ENCODE measurements at regions not wholly inside any gene's neighbourhood (a gene's known extent, or its start where the extent isn't known, plus 50 kb on each side); places are given as distances from the start of the nearest gene placed in this dataset.

DNA sequence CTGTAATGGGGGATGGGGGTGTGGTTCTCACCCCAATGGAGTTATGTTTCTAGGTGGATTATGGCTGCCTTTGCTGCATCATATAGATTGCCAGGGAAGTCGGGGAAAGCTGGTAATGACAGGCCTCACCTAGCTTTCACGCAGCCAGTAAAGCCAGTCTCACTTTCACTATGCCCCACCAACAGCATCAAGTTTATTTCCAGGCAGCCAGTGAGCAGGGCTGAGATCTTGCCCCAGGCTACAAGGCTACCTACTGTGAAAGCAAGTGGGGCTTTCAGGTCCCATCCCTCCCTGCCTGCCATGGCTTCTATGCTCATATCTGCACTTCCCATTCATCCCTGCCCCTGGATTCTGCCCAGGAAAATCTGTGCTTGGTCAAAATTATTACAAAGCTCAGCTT lies 61.7 kb upstream of the NXPH1 start:
- Histone ChIP-seq H3K36me3 (ENCODE audit: control insufficient read depth in 2 of 2, extremely low read depth in 1 of 2, insufficient read depth in 1 of 2, low read length in 1 of 2) (no peaks in the 10 kb centered on the region), H3K9me3 (no peaks in the 10 kb centered on the region), H3K4me1 (ENCODE audit: control insufficient read depth in 1 of 2, extremely low read depth in 1 of 2, insufficient read depth in 2 of 2, low read length in 2 of 2) (no peaks in the 10 kb centered on the region), H3K27me3 (replicated peaks in 1 of 2; ENCODE audit: control insufficient read depth in 2 of 2, extremely low read depth in 1 of 2, insufficient read depth in 2 of 2, low read length in 1 of 2) (peaks cover 0 to 6% of the 10 kb centered on the region in 2 experiments), H3K4me3 (ENCODE audit: control insufficient read depth in 1 of 2, extremely low read depth in 1 of 2, low read length in 1 of 2) (no peak overlapping the region), H3K27ac (ENCODE audit: low read length) (no peak overlapping the region)
- Mint-ChIP-seq H3K4me3 (no peak overlapping the region), H3K27me3 (peaks cover 38 to 44% of the 10 kb centered on the region in 2 donors), H3K36me3 (no peaks in the 10 kb centered on the region), H3K27ac (no peak overlapping the region), H3K9me3 (peaks cover 0 to 6% (median 0%) of the 10 kb centered on the region in 3 donors), H3K4me1 (no peaks in the 10 kb centered on the region)
- ATAC-seq (replicated peaks in 1 of 4) (no peak), DNase-seq (no peak)
- CTCF ChIA-PET = interaction anchor here in 1 of 2 donors (0.6 kb wide), 1 partner anchor 153 kb away, joined by 7 read pairs; no protein-coding TSS in a partner anchor
- POLR2A ChIA-PET = no interaction called here
- 65% methylated on average over 2 of the region's 2 CpGs for WGBS (ENCODE audit: insufficient coverage)

DNA sequence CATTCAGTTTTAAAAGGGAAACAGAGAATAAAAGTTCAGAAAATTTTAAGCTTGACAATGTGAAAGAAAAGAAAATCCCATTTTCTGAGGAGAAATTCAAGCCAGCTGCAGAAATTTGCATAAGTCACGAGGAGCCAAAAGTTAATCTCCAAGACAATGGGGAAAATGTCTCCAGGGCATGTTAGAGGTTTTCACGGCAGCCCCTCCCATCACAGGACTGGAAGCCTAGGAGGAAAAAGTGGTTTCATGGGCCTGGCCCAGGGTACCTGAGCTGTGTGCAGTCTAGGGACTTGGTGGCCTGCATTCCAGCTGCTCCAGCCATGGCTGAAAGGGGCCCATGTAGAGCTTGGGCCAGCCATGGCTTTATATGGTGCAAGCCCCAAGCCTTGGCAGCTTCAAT lies 59.6 kb upstream of the NXPH1 start:
- H3K36me3 Mint-ChIP-seq = no peaks in the 10 kb centered on the region
- ChIA-PET CTCF (no interaction called here), POLR2A (interaction anchor here in 1 of 2 donors (0.6 kb wide), 1 partner anchor 1481 kb away, joined by 4 read pairs; no protein-coding TSS in a partner anchor)
- H3K4me3 ChIP-seq (ENCODE audit: control insufficient read depth in 1 of 2, extremely low read depth in 1 of 2, low read length in 1 of 2) = no peak overlapping the region
- H3K36me3 ChIP-seq (ENCODE audit: control insufficient read depth in 2 of 2, extremely low read depth in 1 of 2, insufficient read depth in 1 of 2, low read length in 1 of 2) = no peaks in the 10 kb centered on the region
- ATAC-seq (replicated peaks in 1 of 4) (no peak), DNase-seq (no peak)
- 64% methylated on average over 2 of the region's 2 CpGs for WGBS (ENCODE audit: insufficient coverage)
- no peaks in the 10 kb centered on the region for H3K9me3 ChIP-seq
- peaks cover 37 to 39% of the 10 kb centered on the region in 2 donors for H3K27me3 Mint-ChIP-seq
- no peaks in the 10 kb centered on the region for H3K4me1 Mint-ChIP-seq
- peaks cover 0 to 6% of the 10 kb centered on the region in 2 experiments for H3K27me3 ChIP-seq (replicated peaks in 1 of 2; ENCODE audit: control insufficient read depth in 2 of 2, extremely low read depth in 1 of 2, insufficient read depth in 2 of 2, low read length in 1 of 2)
- no peak overlapping the region for H3K4me3 Mint-ChIP-seq
- H3K9me3 Mint-ChIP-seq = peaks cover 0 to 6% (median 0%) of the 10 kb centered on the region in 3 donors
- no peaks in the 10 kb centered on the region for H3K4me1 ChIP-seq (ENCODE audit: control insufficient read depth in 1 of 2, extremely low read depth in 1 of 2, insufficient read depth in 2 of 2, low read length in 2 of 2)
- no peak overlapping the region for H3K27ac Mint-ChIP-seq
- H3K27ac ChIP-seq (ENCODE audit: low read length) = no peak overlapping the region

DNA sequence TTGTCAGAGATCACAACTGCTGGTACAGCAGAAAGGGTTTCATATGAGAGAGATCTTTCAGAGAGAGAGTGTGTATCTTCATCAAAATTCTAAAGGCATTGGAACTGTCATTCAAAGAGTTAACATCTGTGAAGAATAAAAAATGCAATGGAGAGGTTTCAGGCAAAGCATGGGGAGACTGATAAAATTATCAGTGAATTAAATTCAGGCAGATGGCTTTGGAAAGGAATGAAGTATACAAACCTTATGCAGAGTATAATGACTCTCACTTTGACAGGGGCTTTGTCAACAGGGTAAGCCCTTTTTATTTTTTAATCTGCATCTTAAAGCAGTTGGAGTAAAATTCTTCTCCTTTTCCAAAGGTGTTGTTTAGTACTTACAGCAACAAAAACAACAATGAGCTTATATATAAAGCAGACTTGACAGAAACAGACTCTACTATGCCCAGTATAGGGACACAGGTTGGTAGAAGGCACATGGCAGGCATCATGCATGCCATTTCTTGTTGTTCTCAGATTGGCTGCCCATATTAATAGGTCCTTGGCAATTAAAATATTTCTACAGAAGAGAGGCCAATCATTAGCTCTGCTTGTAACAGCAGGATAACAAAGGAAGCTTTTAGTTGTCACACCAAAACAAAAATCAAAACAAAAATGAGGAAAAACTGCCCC lies 54.9 kb upstream of the NXPH1 start:
- H3K9me3 Mint-ChIP-seq = peaks cover 0 to 6% (median 0%) of the 10 kb centered on the region in 3 donors

DNA sequence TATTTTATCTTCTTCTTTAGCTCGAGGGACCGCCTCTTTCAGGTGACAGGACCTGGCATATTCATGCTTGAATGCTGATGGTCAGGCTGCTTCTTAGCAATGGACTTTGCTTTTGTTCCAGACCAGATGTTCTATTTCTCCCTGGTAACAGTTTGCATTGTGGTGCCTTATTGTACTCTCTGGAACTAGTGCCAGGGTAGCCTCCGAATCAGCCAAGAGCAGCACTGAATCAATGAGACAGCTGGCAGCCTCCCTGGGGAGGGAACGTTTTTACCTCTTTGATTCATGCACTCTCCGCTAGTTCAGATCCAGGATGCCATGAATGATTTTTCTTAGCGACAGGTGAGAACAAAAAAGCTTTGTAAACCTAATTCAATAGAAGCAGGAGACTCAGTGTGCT lies 54.1 kb upstream of the NXPH1 start:
- Mint-ChIP-seq H3K9me3 (peaks cover 0 to 6% (median 0%) of the 10 kb centered on the region in 3 donors), H3K36me3 (no peaks in the 10 kb centered on the region), H3K27ac (no peak overlapping the region), H3K4me3 (no peak overlapping the region), H3K4me1 (no peaks in the 10 kb centered on the region), H3K27me3 (peaks cover 12 to 17% of the 10 kb centered on the region in 2 donors)
- H3K27me3 ChIP-seq (replicated peaks in 1 of 2; ENCODE audit: control insufficient read depth in 2 of 2, extremely low read depth in 1 of 2, insufficient read depth in 2 of 2, low read length in 1 of 2) = peaks cover 0 to 1% of the 10 kb centered on the region in 2 experiments
- no peak for ATAC-seq (replicated peaks in 1 of 4)
- no peak for DNase-seq
- no peaks in the 10 kb centered on the region for H3K4me1 ChIP-seq (ENCODE audit: control insufficient read depth in 1 of 2, extremely low read depth in 1 of 2, insufficient read depth in 2 of 2, low read length in 2 of 2)
- ChIA-PET CTCF (no interaction called here), POLR2A (no interaction called here)
- 83% methylated on average over 5 of the region's 6 CpGs for WGBS (ENCODE audit: insufficient coverage)
- H3K36me3 ChIP-seq (ENCODE audit: control insufficient read depth in 2 of 2, extremely low read depth in 1 of 2, insufficient read depth in 1 of 2, low read length in 1 of 2) = no peaks in the 10 kb centered on the region
- H3K9me3 ChIP-seq = no peaks in the 10 kb centered on the region
- H3K4me3 ChIP-seq (ENCODE audit: control insufficient read depth in 1 of 2, extremely low read depth in 1 of 2, low read length in 1 of 2) = no peak overlapping the region
- no peak overlapping the region for H3K27ac ChIP-seq (ENCODE audit: low read length)

More for the DNA sequence above, 54.9 kb upstream of the NXPH1 start:
- Histone ChIP-seq H3K36me3 (ENCODE audit: control insufficient read depth in 2 of 2, extremely low read depth in 1 of 2, insufficient read depth in 1 of 2, low read length in 1 of 2) (no peaks in the 10 kb centered on the region), H3K27ac (ENCODE audit: low read length) (no peak overlapping the region), H3K9me3 (no peaks in the 10 kb centered on the region), H3K27me3 (replicated peaks in 1 of 2; ENCODE audit: control insufficient read depth in 2 of 2, extremely low read depth in 1 of 2, insufficient read depth in 2 of 2, low read length in 1 of 2) (peaks cover 0 to 6% of the 10 kb centered on the region in 2 experiments), H3K4me1 (ENCODE audit: control insufficient read depth in 1 of 2, extremely low read depth in 1 of 2, insufficient read depth in 2 of 2, low read length in 2 of 2) (no peaks in the 10 kb centered on the region), H3K4me3 (ENCODE audit: control insufficient read depth in 1 of 2, extremely low read depth in 1 of 2, low read length in 1 of 2) (no peak overlapping the region)
- ATAC-seq (replicated peaks in 1 of 4) = no peak
- no peaks in the 10 kb centered on the region for H3K36me3 Mint-ChIP-seq
- H3K27ac Mint-ChIP-seq = no peak overlapping the region
- no peak overlapping the region for H3K4me3 Mint-ChIP-seq
- CTCF ChIA-PET = no interaction called here
- POLR2A ChIA-PET = no interaction called here
- no peak for DNase-seq
- H3K27me3 Mint-ChIP-seq = peaks cover 14 to 21% of the 10 kb centered on the region in 2 donors
- H3K4me1 Mint-ChIP-seq = no peaks in the 10 kb centered on the region

DNA sequence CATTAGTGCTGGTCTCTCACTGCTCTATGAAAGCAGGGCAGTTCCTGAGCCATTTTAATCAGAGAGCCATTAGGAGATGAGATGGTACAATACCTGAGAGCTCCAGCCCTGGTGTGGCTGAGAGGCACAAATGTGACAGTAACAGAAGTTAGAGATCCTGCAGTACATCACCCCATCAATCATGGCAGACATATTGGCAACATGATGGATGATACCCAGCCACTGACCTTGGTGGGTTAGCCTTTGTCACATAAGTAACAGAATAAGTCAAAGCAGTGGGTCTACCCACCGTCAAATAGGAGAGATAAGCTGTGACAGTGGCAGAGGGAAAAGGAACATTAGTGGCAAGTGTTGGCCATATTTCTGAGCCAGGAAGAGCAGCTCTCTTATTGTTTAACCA lies 53.3 kb upstream of the NXPH1 start:
- POLR2A ChIA-PET = interaction anchor here (0.6 kb wide), 2 partner anchors 24 to 1042 kb away, joined by 3 read pairs; no protein-coding TSS in a partner anchor
- Mint-ChIP-seq H3K36me3 (no peaks in the 10 kb centered on the region), H3K4me1 (no peaks in the 10 kb centered on the region), H3K9me3 (peaks cover 0 to 6% (median 0%) of the 10 kb centered on the region in 3 donors), H3K27me3 (peaks cover 6 to 14% of the 10 kb centered on the region in 2 donors), H3K27ac (no peak overlapping the region), H3K4me3 (no peak overlapping the region)
- CTCF ChIA-PET = no interaction called here
- no peaks in the 10 kb centered on the region for H3K36me3 ChIP-seq (ENCODE audit: control insufficient read depth in 2 of 2, extremely low read depth in 1 of 2, insufficient read depth in 1 of 2, low read length in 1 of 2)
- H3K27me3 ChIP-seq (replicated peaks in 1 of 2; ENCODE audit: control insufficient read depth in 2 of 2, extremely low read depth in 1 of 2, insufficient read depth in 2 of 2, low read length in 1 of 2) = no peaks in the 10 kb centered on the region
- no peak overlapping the region for H3K4me3 ChIP-seq (ENCODE audit: control insufficient read depth in 1 of 2, extremely low read depth in 1 of 2, low read length in 1 of 2)
- no peaks in the 10 kb centered on the region for H3K4me1 ChIP-seq (ENCODE audit: control insufficient read depth in 1 of 2, extremely low read depth in 1 of 2, insufficient read depth in 2 of 2, low read length in 2 of 2)
- no CpG with 5 or more reads among the region's 1 CpG for WGBS (ENCODE audit: insufficient coverage)
- no peak overlapping the region for H3K27ac ChIP-seq (ENCODE audit: low read length)
- ATAC-seq (replicated peaks in 1 of 4) (no peak), DNase-seq (no peak)
- no peaks in the 10 kb centered on the region for H3K9me3 ChIP-seq

DNA sequence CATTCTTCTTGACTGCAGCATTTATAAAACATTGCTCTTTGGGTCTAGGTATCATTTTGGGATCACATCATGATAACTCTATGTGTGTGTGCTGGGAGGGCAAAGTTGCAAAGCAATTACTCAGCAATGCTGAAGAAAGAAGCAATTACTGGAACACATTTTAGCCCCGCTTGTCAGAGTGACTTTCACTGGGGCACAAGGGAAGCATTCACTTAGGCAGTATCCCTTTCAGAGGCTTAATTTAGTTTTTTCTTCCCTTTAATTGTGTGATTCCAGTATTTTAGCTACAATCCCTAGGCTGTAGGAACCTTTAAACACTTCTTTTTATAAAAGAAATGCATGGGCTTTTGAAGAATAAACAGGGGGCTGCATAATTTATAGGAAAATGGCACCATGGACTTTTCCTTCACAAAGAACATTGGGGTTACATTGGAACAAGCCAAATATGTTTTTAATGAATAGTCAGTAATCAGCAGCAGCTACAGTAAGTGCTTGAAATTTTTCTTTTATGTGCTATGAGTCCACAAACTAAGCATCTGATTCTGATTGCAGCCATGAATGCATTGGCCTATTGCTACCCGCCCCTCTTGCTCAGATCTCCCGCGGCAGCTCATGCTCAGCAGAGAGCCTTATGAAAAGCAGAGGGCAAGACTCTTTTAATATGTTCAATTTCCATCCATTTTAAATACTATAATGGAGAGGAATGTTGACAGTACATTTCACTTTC lies 51.2 kb upstream of the NXPH1 start:
- H3K4me3 ChIP-seq (ENCODE audit: control insufficient read depth in 1 of 2, extremely low read depth in 1 of 2, low read length in 1 of 2) = no peak overlapping the region
- WGBS (ENCODE audit: insufficient coverage) = no CpG with 5 or more reads among the region's 4 CpGs
- Mint-ChIP-seq H3K9me3 (no peaks in the 10 kb centered on the region), H3K36me3 (no peaks in the 10 kb centered on the region), H3K27me3 (peaks cover 8 to 13% of the 10 kb centered on the region in 2 donors), H3K27ac (no peak overlapping the region), H3K4me1 (peaks cover 0 to 5% (median 0%) of the 10 kb centered on the region in 3 donors), H3K4me3 (no peak overlapping the region)
- no peak overlapping the region for H3K27ac ChIP-seq (ENCODE audit: low read length)
- H3K4me1 ChIP-seq (ENCODE audit: control insufficient read depth in 1 of 2, extremely low read depth in 1 of 2, insufficient read depth in 2 of 2, low read length in 2 of 2) = no peaks in the 10 kb centered on the region
- no peaks in the 10 kb centered on the region for H3K36me3 ChIP-seq (ENCODE audit: control insufficient read depth in 2 of 2, extremely low read depth in 1 of 2, insufficient read depth in 1 of 2, low read length in 1 of 2)
- CTCF ChIA-PET = no interaction called here
- DNase-seq (no peak), ATAC-seq (replicated peaks in 1 of 4) (no peak)
- POLR2A ChIA-PET = no interaction called here
- H3K9me3 ChIP-seq = no peaks in the 10 kb centered on the region
- H3K27me3 ChIP-seq (replicated peaks in 1 of 2; ENCODE audit: control insufficient read depth in 2 of 2, extremely low read depth in 1 of 2, insufficient read depth in 2 of 2, low read length in 1 of 2) = no peaks in the 10 kb centered on the region

Data from T-cell (primary cell).